ENCODE measurements at regions not wholly inside any gene's neighbourhood (a gene's known extent, or its start where the extent isn't known, plus 50 kb on each side); places are given as distances from the start of the nearest gene placed in this dataset.

- DNase-seq, result no peak
- no peaks in the 10 kb centered on the region for H3K4me1 ChIP-seq (ENCODE audit: insufficient read depth)
- 27 to 48% (median 31%) methylated on average over 1 of the region's 1 CpG for WGBS, 3 donors
- no peak overlapping the region for H3K4me3 ChIP-seq
- H3K36me3 ChIP-seq, result no peaks in the 10 kb centered on the region
- no peak overlapping the region for H3K27ac ChIP-seq
- H3K9me3 ChIP-seq, result no peaks in the 10 kb centered on the region
- intact Hi-C loops (cut with DNase I), result no loop called here
- H3K27me3 ChIP-seq, result no peaks in the 10 kb centered on the region
- TF ChIP-seq POLR2A (IDR thresholded peaks at IDR 0.05) (no peak), CTCF (IDR thresholded peaks at IDR 0.05) (no peak), EP300 (IDR thresholded peaks at IDR 0.05) (no peak)
Observed at GRCh38 chr3:168909260-168909659, 754.3 kb downstream of the MECOM start.

GRCh38 chr3:168895419-168895818 lies 768.1 kb downstream of the MECOM start:
- no peaks in the 10 kb centered on the region for H3K36me3 ChIP-seq
- no peak overlapping the region for H3K27ac ChIP-seq
- H3K4me3 ChIP-seq, result no peak overlapping the region
- no peaks in the 10 kb centered on the region for H3K4me1 ChIP-seq (ENCODE audit: insufficient read depth)
- no peaks in the 10 kb centered on the region for H3K9me3 ChIP-seq
- H3K27me3 ChIP-seq, result no peaks in the 10 kb centered on the region
- no peak for DNase-seq
- 90 to 98% (median 98%) methylated on average over 1 of the region's 1 CpG for WGBS, 3 donors
- intact Hi-C loops (cut with DNase I), result no loop called here
- TF ChIP-seq POLR2A (IDR thresholded peaks at IDR 0.05), result no peak
- TF ChIP-seq CTCF (IDR thresholded peaks at IDR 0.05), result no peak
- TF ChIP-seq EP300 (IDR thresholded peaks at IDR 0.05), result no peak

- no peaks in the 10 kb centered on the region for H3K9me3 ChIP-seq
- no peak overlapping the region for H3K27ac ChIP-seq
- DNase-seq, result no peak
- no peak overlapping the region for H3K4me3 ChIP-seq
- TF ChIP-seq CTCF (IDR thresholded peaks at IDR 0.05), result no peak
- no peak for TF ChIP-seq POLR2A (IDR thresholded peaks at IDR 0.05)
- no peak for TF ChIP-seq EP300 (IDR thresholded peaks at IDR 0.05)
- no peaks in the 10 kb centered on the region for H3K4me1 ChIP-seq (ENCODE audit: insufficient read depth)
- 92 to 96% (median 95%) methylated on average over 2 of the region's 2 CpGs for WGBS, 3 donors
- H3K36me3 ChIP-seq, result no peaks in the 10 kb centered on the region
- intact Hi-C loops (cut with DNase I), result no loop called here
- H3K27me3 ChIP-seq, result no peaks in the 10 kb centered on the region
Observed at GRCh38 chr3:168894214-168894613, 769.3 kb downstream of the MECOM start.

GRCh38 chr3:168889666-168890065 lies 773.8 kb downstream of the MECOM start:
- Histone ChIP-seq H3K4me1 (ENCODE audit: insufficient read depth) (no peaks in the 10 kb centered on the region), H3K9me3 (no peaks in the 10 kb centered on the region), H3K27ac (no peak overlapping the region), H3K4me3 (no peak overlapping the region), H3K36me3 (no peaks in the 10 kb centered on the region), H3K27me3 (no peaks in the 10 kb centered on the region)
- DNase-seq, result no peak
- 66 to 94% (median 67%) methylated on average over 1 of the region's 1 CpG for WGBS, 3 donors
- no peak for TF ChIP-seq POLR2A (IDR thresholded peaks at IDR 0.05)
- TF ChIP-seq CTCF (IDR thresholded peaks at IDR 0.05), result no peak
- TF ChIP-seq EP300 (IDR thresholded peaks at IDR 0.05), result no peak
- intact Hi-C loops (cut with DNase I), result no loop called here

- 74 to 80% (median 75%) methylated on average over 2 of the region's 2 CpGs for WGBS, 3 donors
- no peak for TF ChIP-seq CTCF (IDR thresholded peaks at IDR 0.05)
- TF ChIP-seq POLR2A (IDR thresholded peaks at IDR 0.05), result no peak
- no peak for TF ChIP-seq EP300 (IDR thresholded peaks at IDR 0.05)
- intact Hi-C loops (cut with DNase I), result no loop called here
Observed at GRCh38 chr3:168888781-168889180, 774.7 kb downstream of the MECOM start.

More at GRCh38 chr3:168888781-168889180, 774.7 kb downstream of the MECOM start:
- Histone ChIP-seq H3K27me3 (no peaks in the 10 kb centered on the region), H3K4me3 (no peak overlapping the region), H3K9me3 (no peaks in the 10 kb centered on the region), H3K36me3 (no peaks in the 10 kb centered on the region), H3K4me1 (ENCODE audit: insufficient read depth) (no peaks in the 10 kb centered on the region), H3K27ac (no peak overlapping the region)
- no peak for DNase-seq

All from ovary (tissue), 7 donors.